HG02884 (cell line): ENCODE measurements at regions not wholly inside any gene's neighbourhood (a gene's known extent, or its start where the extent isn't known, plus 50 kb on each side); places are given as distances from the start of the nearest gene placed in this dataset.
"Not testable (repeated sequence)": the region's sequence is repeated elsewhere in the genome, so short reads cannot be mapped to it uniquely, and the experiment has no call there.

Source experiments
- ATAC-seq: cut with Tn5 transposase; IDR thresholded peaks from one replicate; pipeline ENCODE4 v1.9.1; 2021; ENCODE audit warnings: mild to moderate bottlenecking, moderate library complexity; ENCODE audit not compliant: unreplicated experiment

- ATAC-seq: no peak
Observed at GRCh38 chr12:131249246-131250027, 295.7 kb downstream of the ADGRD1 start.

- no peak for ATAC-seq
Observed at GRCh38 chr12:131250028-131250950, 296.6 kb downstream of the ADGRD1 start.

- ATAC-seq: no peak
Observed at GRCh38 chr12:131250951-131251315, 297.2 kb downstream of the ADGRD1 start.

- ATAC-seq: no peak
Observed at GRCh38 chr12:131251336-131252101, 297.8 kb downstream of the ADGRD1 start.

GRCh38 chr12:131253376-131254026, 299.8 kb downstream of the ADGRD1 start:
- no peak for ATAC-seq

GRCh38 chr12:131254374-131254773, 300.7 kb downstream of the ADGRD1 start:
- ATAC-seq: no peak

- no peak for ATAC-seq
Observed at GRCh38 chr12:131258398-131258797, 304.7 kb downstream of the ADGRD1 start.

GRCh38 chr12:131260251-131260905, 306.7 kb downstream of the ADGRD1 start:
- no peak for ATAC-seq

- no peak for ATAC-seq
Observed at GRCh38 chr12:131260954-131261353, 307.2 kb downstream of the ADGRD1 start.

GRCh38 chr12:131261906-131262305, 308.2 kb downstream of the ADGRD1 start:
- no peak for ATAC-seq

- no peak for ATAC-seq
Observed at GRCh38 chr12:131263626-131264025, 309.9 kb downstream of the ADGRD1 start.

- ATAC-seq: no peak
Observed at GRCh38 chr12:131264635-131265034, 310.9 kb downstream of the ADGRD1 start.

- ATAC-seq: no peak
Observed at GRCh38 chr12:131266591-131267467, 313.1 kb downstream of the ADGRD1 start.

- no peak for ATAC-seq
Observed at GRCh38 chr12:131267576-131267975, 313.9 kb downstream of the ADGRD1 start.

GRCh38 chr12:131268123-131268522, 314.4 kb downstream of the ADGRD1 start:
- not testable (repeated sequence) for ATAC-seq

- ATAC-seq: not testable (repeated sequence)
Observed at GRCh38 chr12:131268571-131268970, 314.9 kb downstream of the ADGRD1 start.

GRCh38 chr12:131269551-131269950, 315.8 kb downstream of the ADGRD1 start:
- ATAC-seq: no peak

GRCh38 chr12:131269977-131270376, 316.3 kb downstream of the ADGRD1 start:
- not testable (repeated sequence) for ATAC-seq

GRCh38 chr12:131271724-131272123, 318.0 kb downstream of the ADGRD1 start:
- no peak for ATAC-seq
